ENCODE measurements at regions not wholly inside any gene's neighbourhood (a gene's known extent, or its start where the extent isn't known, plus 50 kb on each side); places are given as distances from the start of the nearest gene placed in this dataset.
"Not testable (repeated sequence)": the region's sequence is repeated elsewhere in the genome, so short reads cannot be mapped to it uniquely, and the experiment has no call there.

DNA sequence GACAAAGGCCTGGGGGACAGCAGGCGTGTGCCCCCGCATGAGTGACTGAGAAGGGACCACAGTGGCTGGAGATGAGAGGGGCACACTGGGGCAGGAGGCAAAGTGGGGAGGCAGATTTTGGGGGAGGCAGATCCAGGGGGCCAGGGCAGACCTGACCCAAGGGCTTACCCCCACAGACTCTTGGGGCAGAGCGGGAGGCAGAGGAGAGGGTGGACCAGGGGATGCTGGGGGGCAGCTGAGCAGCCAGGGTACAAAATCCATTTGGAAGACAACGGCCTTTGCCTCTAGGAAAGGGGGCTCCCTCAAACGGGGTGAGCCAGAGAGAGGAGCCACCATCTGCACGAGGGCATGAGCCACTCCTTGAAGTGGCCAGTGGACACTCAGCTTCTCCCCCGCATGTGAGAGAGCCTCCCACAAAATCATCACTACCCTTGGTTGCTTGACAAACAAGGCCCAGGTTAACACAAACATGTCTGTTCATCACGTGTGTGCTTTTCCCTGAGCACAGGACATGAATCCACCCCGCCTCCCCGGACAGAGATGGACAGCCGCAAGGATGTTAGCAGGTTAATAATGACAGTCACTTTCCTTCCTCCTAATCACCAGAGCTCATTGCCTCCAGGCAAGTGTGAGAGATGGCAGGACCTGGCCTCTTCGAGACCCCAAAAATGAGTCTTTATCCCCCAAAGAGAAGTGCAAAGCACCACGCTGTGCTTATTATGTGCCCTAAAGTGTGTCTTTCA lies 72.0 kb upstream of the RAB6C start:
- DNase-seq (ENCODE audit: low read depth in 2 of 2) = no peak

- DNase-seq (ENCODE audit: low read depth in 2 of 2) = no peak
These were observed 70.6 kb upstream of the RAB6C start for GRCh38 chr2:129908721-129909373.

GRCh38 chr2:129909651-129910418 lies 69.6 kb upstream of the RAB6C start:
- no peak for DNase-seq (ENCODE audit: low read depth in 2 of 2)

- no peak for DNase-seq (ENCODE audit: low read depth in 2 of 2)
These were observed 68.8 kb upstream of the RAB6C start for GRCh38 chr2:129910446-129911362.

GRCh38 chr2:129911363-129912065 lies 68.0 kb upstream of the RAB6C start:
- no peak for DNase-seq (ENCODE audit: low read depth in 2 of 2)

GRCh38 chr2:129912066-129912820 lies 67.2 kb upstream of the RAB6C start:
- DNase-seq (ENCODE audit: low read depth in 2 of 2) = no peak

GRCh38 chr2:129912871-129913694 lies 66.4 kb upstream of the RAB6C start:
- no peak for DNase-seq (ENCODE audit: low read depth in 2 of 2)

GRCh38 chr2:129913695-129914495 lies 65.6 kb upstream of the RAB6C start:
- DNase-seq (ENCODE audit: low read depth in 2 of 2) = no peak

DNA sequence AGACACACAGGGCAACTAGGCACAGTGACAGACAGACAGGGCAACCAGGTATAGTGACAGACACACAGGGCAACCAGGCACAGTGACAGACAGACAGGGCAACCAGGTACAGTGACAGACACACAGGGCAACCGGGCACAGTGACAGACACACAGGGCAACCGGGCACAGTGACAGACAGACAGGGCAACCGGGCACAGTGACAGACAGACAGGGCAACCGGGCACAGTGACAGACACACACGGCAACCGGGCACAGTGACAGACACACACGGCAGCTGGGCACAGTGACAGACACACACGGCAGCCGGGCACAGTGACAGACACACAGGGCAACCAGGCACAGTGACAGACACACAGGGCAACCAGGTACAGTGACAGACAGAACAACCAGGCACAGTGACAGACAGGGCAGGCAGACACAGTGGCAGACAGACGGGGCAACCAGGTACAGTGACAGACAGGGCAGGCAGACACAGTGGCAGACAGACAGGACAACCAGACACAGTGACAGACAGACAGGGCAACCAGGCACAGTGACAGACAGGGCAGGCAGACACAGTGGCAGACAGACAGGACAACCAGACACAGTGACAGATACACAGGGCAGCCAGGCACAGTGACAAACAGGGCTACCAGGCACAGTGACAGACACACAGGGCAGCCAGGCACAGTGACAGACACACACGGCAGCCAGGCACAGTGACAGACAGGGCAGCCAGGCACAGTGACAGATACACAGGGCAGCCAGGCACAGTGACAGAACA lies 64.7 kb upstream of the RAB6C start:
- DNase-seq (ENCODE audit: low read depth in 2 of 2) = no peak

DNA sequence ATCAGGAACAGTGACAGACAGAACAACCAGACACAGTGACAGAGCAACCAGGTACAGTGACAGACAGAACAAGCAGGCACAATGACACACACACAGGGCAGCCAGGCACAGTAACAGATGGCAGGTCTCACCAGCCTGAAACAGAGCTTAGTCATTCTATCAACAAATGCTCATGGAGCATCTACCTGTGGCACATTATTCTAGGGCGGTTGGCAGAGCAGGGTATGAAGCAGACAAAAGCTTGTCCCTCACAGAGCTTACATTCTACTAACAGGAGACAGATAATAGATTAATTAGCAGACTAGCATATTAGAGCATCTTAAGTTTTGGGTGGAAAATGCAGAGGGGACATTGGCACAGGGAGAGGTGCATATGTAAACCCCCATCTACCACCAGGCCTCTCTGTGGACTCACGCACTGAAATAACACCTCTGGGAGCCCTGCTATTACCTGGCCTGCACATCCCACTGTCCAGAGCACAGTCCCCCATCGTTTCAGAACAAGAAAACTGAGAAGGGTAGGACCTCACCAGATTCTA lies 64.1 kb upstream of the RAB6C start:
- DNase-seq (ENCODE audit: low read depth in 2 of 2) = no peak

DNA sequence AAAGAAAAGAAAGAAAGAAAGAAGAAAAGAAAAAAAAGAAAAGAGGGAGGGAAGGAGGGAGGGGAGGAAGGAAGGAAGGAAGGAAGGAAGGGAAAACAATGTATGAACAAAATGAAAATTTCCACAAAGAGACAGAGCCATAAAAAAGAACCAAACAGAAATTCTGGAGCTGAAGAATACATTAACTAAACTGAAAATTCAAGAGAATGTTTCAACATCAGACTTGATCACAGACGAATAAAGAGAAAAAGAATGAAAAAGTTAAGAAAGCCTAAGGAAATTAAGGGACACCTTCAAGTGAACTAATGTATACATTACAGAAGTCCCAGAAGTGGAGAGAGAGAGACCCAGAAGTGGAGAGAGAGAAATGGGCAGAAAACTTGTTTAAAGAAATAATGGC lies 60.9 kb upstream of the RAB6C start:
- no peak for DNase-seq (ENCODE audit: low read depth in 2 of 2)

DNA sequence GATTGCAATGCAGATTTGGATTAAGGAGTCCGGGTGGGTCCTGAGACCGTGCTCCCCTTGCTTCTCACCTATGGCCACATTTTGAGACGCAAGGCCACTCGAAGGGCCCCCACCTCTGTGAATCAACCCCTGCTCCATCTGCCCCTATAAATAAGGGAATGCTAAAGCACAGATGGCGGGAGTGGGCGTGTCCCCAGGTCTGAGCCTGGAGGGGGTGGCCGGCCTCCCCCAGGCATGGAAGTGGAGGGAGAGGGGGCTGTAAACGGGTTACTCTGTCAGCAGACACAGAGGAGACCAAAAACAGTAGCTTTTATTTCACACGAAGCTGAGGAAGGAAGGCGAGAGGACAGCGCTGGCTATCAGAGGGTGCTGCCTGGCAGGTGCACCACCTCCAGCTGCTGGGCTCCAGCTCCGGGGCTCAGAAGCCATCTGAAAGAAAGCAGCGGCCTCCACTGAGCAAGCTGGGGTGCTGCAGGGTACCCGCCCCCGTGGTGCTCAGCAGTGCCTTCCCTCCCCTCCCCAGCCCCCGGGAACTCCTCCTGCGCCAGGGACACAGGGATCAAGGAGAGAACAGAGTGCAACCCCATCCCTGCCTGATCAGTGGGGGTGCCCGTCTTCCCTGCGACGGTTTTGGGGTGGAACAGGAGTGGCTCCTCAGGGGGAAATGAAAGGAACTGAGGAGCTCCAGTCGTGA lies 56.7 kb upstream of the RAB6C start:
- DNase-seq (ENCODE audit: low read depth in 2 of 2) = no peak

GRCh38 chr2:129923265-129924091 lies 56.0 kb upstream of the RAB6C start:
- no peak for DNase-seq (ENCODE audit: low read depth in 2 of 2)

GRCh38 chr2:129924115-129924514 lies 55.4 kb upstream of the RAB6C start:
- DNase-seq (ENCODE audit: low read depth in 2 of 2) = not testable (repeated sequence)

- DNase-seq (ENCODE audit: low read depth in 2 of 2) = no peak
These were observed 54.1 kb upstream of the RAB6C start for GRCh38 chr2:129925381-129925780.

GRCh38 chr2:129927696-129928095 lies 51.8 kb upstream of the RAB6C start:
- DNase-seq (ENCODE audit: low read depth in 2 of 2) = no peak

Measured in stimulated activated CD8-positive, alpha-beta memory T cell treated with anti-CD3 and anti-CD28 coated beads, Interleukin-2, amount 100 ng/mL, for 1 hour (primary cell).